WERI-Rb-1 (cell line): ENCODE measurements at regions not wholly inside any gene's neighbourhood (a gene's known extent, or its start where the extent isn't known, plus 50 kb on each side); places are given as distances from the start of the nearest gene placed in this dataset.

Source experiments
- DNase-seq: peaks from one replicate; pipeline ENCODE4 v3.0.0-alpha.2; 2020
- H3K27ac ChIP-seq: fragments of 250-450 bp; sonication (Bioruptor Pico); 2 replicates; pipeline ENCODE4 v1.5.1; 2020; ENCODE audit warnings: mild to moderate bottlenecking, moderate library complexity
- H3K27me3 ChIP-seq: fragments of 250-450 bp; sonication (Bioruptor Pico); 2 replicates; pipeline ENCODE4 v1.5.1; 2021; ENCODE audit warnings: mild to moderate bottlenecking, low read depth, moderate library complexity; ENCODE audit not compliant: insufficient read depth, severe bottlenecking
- H3K36me3 ChIP-seq: fragments of 250-450 bp; sonication (Bioruptor Pico); 2 replicates; pipeline ENCODE4 v1.5.1; 2020; ENCODE audit warnings: mild to moderate bottlenecking, moderate library complexity
- H3K4me3 ChIP-seq: 2 replicates; pipeline ENCODE4 v1.5.1; 2011; ENCODE audit warnings: low read depth, mild to moderate bottlenecking, control low read depth, low read length
- H3K9me3 ChIP-seq: fragments of 250-450 bp; sonication (Bioruptor Pico); 2 replicates; pipeline ENCODE4 v1.5.1; 2021; ENCODE audit warnings: mild to moderate bottlenecking, moderate library complexity; ENCODE audit not compliant: severe bottlenecking
- CTCF ChIP-seq: IDR thresholded peaks from 2 replicates; pipeline ENCODE4 v1.5.1; 2011; ENCODE audit warnings: low read depth, mild to moderate bottlenecking, control low read depth, inconsistent platforms, low read length

GRCh38 chr4:30917946-30918345, 197.8 kb downstream of the PCDH7 start:
- Histone ChIP-seq H3K4me3 (no peak overlapping the region), H3K36me3 (no peaks in the 10 kb centered on the region), H3K9me3 (no peaks in the 10 kb centered on the region), H3K27me3 (no peaks in the 10 kb centered on the region), H3K27ac (no peak overlapping the region)
- DNase-seq, result no peak
- TF ChIP-seq CTCF, result no peak

DNA sequence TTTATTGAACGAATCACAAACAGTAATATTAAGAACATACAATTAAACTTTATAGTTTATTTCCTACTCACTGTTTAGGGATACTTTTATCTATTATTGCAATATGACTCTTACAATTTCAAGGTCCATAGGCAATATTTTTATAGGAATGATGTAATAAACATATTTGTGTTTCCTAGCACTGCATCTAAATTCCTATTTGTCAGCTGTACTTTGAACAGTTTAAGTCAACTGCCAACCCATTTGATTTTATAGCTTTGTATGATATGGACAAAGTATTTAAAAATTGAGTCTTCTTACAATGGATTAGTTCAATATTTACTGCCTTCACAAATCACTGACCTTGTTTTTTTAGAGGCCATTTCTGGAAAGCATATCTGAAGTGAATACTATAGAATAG, 199.3 kb downstream of the PCDH7 start:
- no peaks in the 10 kb centered on the region for H3K27me3 ChIP-seq
- no peak overlapping the region for H3K27ac ChIP-seq
- TF ChIP-seq CTCF, result no peak
- no peaks in the 10 kb centered on the region for H3K9me3 ChIP-seq
- H3K36me3 ChIP-seq, result no peaks in the 10 kb centered on the region
- no peak overlapping the region for H3K4me3 ChIP-seq
- DNase-seq, result no peak

- no peak for DNase-seq
- no peaks in the 10 kb centered on the region for H3K36me3 ChIP-seq
- no peak overlapping the region for H3K27ac ChIP-seq
- H3K27me3 ChIP-seq, result no peaks in the 10 kb centered on the region
- H3K4me3 ChIP-seq, result no peak overlapping the region
- no peak for TF ChIP-seq CTCF
- H3K9me3 ChIP-seq, result no peaks in the 10 kb centered on the region
Observed at GRCh38 chr4:30920043-30920442, 199.9 kb downstream of the PCDH7 start.

- H3K9me3 ChIP-seq, result no peaks in the 10 kb centered on the region
- DNase-seq, result no peak
- no peak for TF ChIP-seq CTCF
Observed at GRCh38 chr4:30922625-30923024, 202.5 kb downstream of the PCDH7 start.

GRCh38 chr4:30924495-30924894, 204.3 kb downstream of the PCDH7 start:
- Histone ChIP-seq H3K9me3 (no peaks in the 10 kb centered on the region), H3K27ac (no peak overlapping the region), H3K4me3 (no peak overlapping the region), H3K27me3 (no peaks in the 10 kb centered on the region), H3K36me3 (no peaks in the 10 kb centered on the region)
- no peak for TF ChIP-seq CTCF
- DNase-seq, result no peak

More at GRCh38 chr4:30922625-30923024, 202.5 kb downstream of the PCDH7 start:
- H3K27me3 ChIP-seq, result no peaks in the 10 kb centered on the region
- H3K36me3 ChIP-seq, result no peaks in the 10 kb centered on the region
- no peak overlapping the region for H3K4me3 ChIP-seq
- no peak overlapping the region for H3K27ac ChIP-seq

GRCh38 chr4:30929649-30930048, 209.5 kb downstream of the PCDH7 start:
- H3K27me3 ChIP-seq, result no peaks in the 10 kb centered on the region
- H3K27ac ChIP-seq, result no peak overlapping the region
- no peak for TF ChIP-seq CTCF
- no peaks in the 10 kb centered on the region for H3K36me3 ChIP-seq
- DNase-seq, result no peak
- H3K4me3 ChIP-seq, result no peak overlapping the region
- no peaks in the 10 kb centered on the region for H3K9me3 ChIP-seq
